Thymus (tissue), 11 donors: ENCODE measurements at regions not wholly inside any gene's neighbourhood (a gene's known extent, or its start where the extent isn't known, plus 50 kb on each side); places are given as distances from the start of the nearest gene placed in this dataset.

Experiments
- DNase-seq, 9 donors: peaks; one replicate each; pipeline ENCODE4 v3.0.0-alpha.2; 2013; ENCODE audit warnings: low spot score in 9 of 9, low read depth in 6 of 9, missing footprints in 1 of 9
- H3K27ac ChIP-seq, 2 donors: one replicate each; pipeline ENCODE4 v1.5.1; 2013; ENCODE audit warnings: control low read depth in 1 of 2, low read depth in 1 of 2, low read length in 1 of 2, mild to moderate bottlenecking in 1 of 2, moderate library complexity in 1 of 2
- H3K27me3 ChIP-seq, 2 donors: one replicate each; pipeline ENCODE4 v1.5.1; 2013; ENCODE audit warnings: low read length in 1 of 2; ENCODE audit not compliant: control insufficient read depth in 2 of 2, insufficient read depth in 1 of 2
- H3K36me3 ChIP-seq, 2 donors: one replicate each; pipeline ENCODE4 v1.5.1; 2013; ENCODE audit warnings: low read length in 1 of 2, mild to moderate bottlenecking in 1 of 2, moderate library complexity in 1 of 2; ENCODE audit not compliant: control insufficient read depth in 2 of 2, insufficient read depth in 2 of 2
- H3K4me1 ChIP-seq, 2 donors: one replicate each; pipeline ENCODE4 v1.5.1; 2013; ENCODE audit warnings: low read length in 2 of 2; ENCODE audit not compliant: control insufficient read depth in 2 of 2, insufficient read depth in 2 of 2
- H3K4me3 ChIP-seq, 2 donors: one replicate each; pipeline ENCODE4 v1.5.1; 2013; ENCODE audit warnings: low read length in 2 of 2, control low read depth in 1 of 2, mild to moderate bottlenecking in 1 of 2
- H3K9me3 ChIP-seq, 2 donors: one replicate each; pipeline ENCODE4 v1.5.1; 2013; ENCODE audit warnings: low read length in 1 of 2, mild to moderate bottlenecking in 1 of 2; ENCODE audit not compliant: control insufficient read depth in 2 of 2, insufficient read depth in 1 of 2
- WGBS: extraction: QIAGEN DNeasy Blood & Tissue Kit; methylation state at CpG from one replicate; pipeline ENCODE4 v1.1.7; 2013; 5-methylcytosine and 5-hydroxymethylcytosine counted together
- donor health status: healthy.

DNA sequence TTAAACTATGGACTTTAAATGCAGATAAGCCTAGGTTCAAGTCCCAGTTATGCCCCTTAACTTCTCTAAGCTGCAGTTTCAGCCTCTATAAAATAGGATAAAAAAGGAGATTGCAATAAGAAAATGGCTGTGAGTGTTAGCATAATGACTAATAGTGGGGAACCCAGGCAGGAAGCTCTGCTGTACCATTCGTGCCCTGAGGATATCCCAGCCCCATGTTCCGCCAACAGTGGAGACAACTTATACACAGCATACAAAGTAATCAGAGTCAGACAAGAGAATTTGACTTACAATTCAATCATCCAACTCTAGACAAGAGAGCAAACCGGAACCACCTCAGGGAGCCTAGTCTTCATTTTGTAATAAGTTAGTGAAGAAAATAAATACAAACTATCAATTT, 141.5 kb upstream of the FSTL4 start:
- Histone ChIP-seq H3K27ac (no peak overlapping the region), H3K9me3 (no peaks in the 10 kb centered on the region), H3K36me3 (no peaks in the 10 kb centered on the region), H3K27me3 (peaks cover 0 to 7% of the 10 kb centered on the region in 2 donors), H3K4me1 (no peaks in the 10 kb centered on the region), H3K4me3 (no peak overlapping the region)
- WGBS, result 70% methylated on average over 3 of the region's 3 CpGs
- DNase-seq, result no peak

DNA sequence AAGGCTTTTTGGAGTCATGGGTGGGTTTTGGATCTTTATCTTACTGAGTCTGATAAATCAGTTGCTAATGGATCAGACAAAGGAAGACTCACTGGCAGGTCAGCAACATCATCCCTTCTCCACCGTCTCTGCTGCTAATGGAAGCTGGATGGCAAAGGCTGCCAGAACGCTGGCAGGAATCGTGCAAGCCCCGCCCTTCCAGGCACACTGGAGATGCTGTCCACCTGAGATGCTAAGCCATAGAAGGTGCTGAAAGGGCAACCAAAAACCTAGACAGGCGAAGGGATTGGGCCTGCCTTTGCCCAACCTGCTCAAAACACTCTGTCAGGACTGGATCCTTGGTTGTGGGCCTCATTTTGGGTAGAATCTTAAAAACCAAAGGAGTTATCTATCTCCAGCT, 139.5 kb upstream of the FSTL4 start:
- WGBS, result 87% methylated on average over 5 of the region's 5 CpGs
- no peaks in the 10 kb centered on the region for H3K9me3 ChIP-seq
- no peak overlapping the region for H3K4me3 ChIP-seq
- no peaks in the 10 kb centered on the region for H3K4me1 ChIP-seq
- H3K27ac ChIP-seq, result no peak overlapping the region
- peaks cover 0 to 7% of the 10 kb centered on the region in 2 donors for H3K27me3 ChIP-seq
- no peaks in the 10 kb centered on the region for H3K36me3 ChIP-seq
- DNase-seq, result no peak

DNA sequence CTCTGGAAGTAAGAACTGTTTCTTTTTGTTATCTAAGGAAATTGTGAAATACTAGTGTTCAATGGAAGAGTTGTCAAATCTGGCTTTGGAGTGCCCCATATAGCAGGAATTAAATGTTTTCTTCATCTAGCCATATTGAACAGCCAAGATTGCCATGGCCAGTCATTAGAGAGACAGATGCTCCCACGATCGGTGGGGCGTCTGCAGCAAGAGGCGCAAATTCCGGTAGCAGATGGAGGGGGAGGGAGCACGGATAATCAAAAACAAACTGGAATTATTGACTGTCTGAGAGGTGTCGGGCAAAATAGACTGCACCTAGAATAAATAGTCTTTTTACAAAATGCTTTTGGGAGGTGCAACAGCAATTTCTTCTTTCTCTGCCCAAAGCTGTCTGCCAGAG, 139.1 kb upstream of the FSTL4 start:
- Histone ChIP-seq H3K27ac (no peak overlapping the region), H3K36me3 (no peaks in the 10 kb centered on the region), H3K4me1 (no peaks in the 10 kb centered on the region), H3K4me3 (no peak overlapping the region), H3K9me3 (no peaks in the 10 kb centered on the region), H3K27me3 (peaks cover 0 to 6% of the 10 kb centered on the region in 2 donors)
- no peak for DNase-seq
- 94% methylated on average over 7 of the region's 7 CpGs for WGBS

DNA sequence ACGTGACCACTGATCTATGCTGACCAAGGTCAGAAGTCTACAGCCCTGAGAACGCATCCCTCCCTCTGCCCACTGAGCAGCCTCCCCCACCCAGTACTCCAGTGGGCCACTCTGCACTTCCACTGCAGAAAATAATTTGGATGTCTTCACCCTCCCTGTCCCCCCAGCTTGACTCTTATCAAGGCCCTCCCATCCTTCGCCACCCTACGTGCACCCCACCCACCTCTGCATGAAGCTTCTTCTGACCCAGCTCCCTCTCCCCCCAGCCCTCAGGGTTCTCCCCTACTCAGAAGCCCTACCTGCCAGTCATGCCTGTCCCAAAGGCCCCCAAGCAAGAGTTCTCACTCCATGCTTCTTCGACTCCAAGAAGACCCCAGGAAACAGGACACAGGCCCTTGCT, 138.5 kb upstream of the FSTL4 start:
- no peaks in the 10 kb centered on the region for H3K4me1 ChIP-seq
- H3K27me3 ChIP-seq, result peaks cover 0 to 5% of the 10 kb centered on the region in 2 donors
- no peak overlapping the region for H3K4me3 ChIP-seq
- no peaks in the 10 kb centered on the region for H3K9me3 ChIP-seq
- H3K36me3 ChIP-seq, result no peaks in the 10 kb centered on the region
- no peak overlapping the region for H3K27ac ChIP-seq
- 96% methylated on average over 5 of the region's 5 CpGs for WGBS
- DNase-seq, result no peak

DNA sequence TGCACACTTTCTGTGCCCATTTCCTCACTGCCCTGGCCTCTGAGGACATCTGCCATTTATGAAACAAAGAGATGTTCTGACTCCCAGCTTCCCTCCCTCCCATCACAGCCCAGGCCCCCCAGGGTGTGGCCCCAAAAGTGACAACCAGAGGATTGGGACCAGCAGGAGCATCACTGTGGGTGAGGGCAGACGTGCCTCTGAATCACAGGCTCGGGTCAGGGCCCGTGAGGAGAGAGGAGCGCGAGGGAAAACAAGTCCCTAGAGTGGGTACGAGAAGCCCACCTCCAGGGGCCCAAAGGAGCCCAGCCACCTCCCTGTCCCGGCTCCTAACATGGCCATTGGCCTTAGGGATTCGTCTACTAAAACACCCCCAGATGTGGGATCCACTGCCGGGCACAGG, 138.0 kb upstream of the FSTL4 start:
- DNase-seq, result no peak
- H3K4me3 ChIP-seq, result no peak overlapping the region

DNA sequence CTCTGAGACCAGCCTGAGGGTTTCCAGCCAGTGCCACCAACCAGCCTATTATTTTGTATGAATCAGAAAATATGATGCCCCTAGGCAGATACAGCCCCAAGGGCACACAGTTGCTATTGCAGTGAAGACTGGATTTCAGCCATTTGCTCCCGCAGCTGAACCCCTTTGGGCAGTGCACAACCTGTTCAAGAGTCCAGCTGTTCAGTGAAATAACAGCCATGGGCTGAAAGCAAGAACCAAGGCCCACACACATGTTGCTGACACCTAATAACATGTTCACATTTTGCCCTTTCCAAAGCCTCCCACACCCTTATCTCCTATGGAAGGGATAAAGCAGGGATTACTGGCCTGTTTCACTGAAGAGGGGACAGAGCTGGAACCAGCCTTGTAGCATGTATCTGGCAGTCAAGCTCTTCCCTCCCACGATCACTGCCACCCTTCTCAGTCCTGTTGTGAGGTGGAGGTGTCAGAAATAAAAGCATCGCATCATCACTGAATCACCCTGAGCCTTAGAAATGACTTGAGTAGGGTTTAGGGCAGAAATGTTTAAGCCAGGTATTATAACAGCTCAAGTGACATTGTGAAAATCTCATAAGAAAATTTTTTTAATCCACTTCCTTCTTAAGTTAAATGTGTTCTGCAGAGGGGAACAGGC, 137.1 kb upstream of the FSTL4 start:
- Histone ChIP-seq H3K36me3 (no peaks in the 10 kb centered on the region), H3K27me3 (peaks cover 0 to 2% of the 10 kb centered on the region in 2 donors), H3K27ac (no peak overlapping the region), H3K4me3 (no peak overlapping the region), H3K9me3 (no peaks in the 10 kb centered on the region), H3K4me1 (no peaks in the 10 kb centered on the region)
- no peak for DNase-seq
- 96% methylated on average over 3 of the region's 3 CpGs for WGBS

More for the DNA sequence above, 138.0 kb upstream of the FSTL4 start:
- no peaks in the 10 kb centered on the region for H3K9me3 ChIP-seq
- peaks cover 0 to 5% of the 10 kb centered on the region in 2 donors for H3K27me3 ChIP-seq
- no peaks in the 10 kb centered on the region for H3K4me1 ChIP-seq
- 97% methylated on average over 9 of the region's 9 CpGs for WGBS
- no peaks in the 10 kb centered on the region for H3K36me3 ChIP-seq
- H3K27ac ChIP-seq, result no peak overlapping the region

DNA sequence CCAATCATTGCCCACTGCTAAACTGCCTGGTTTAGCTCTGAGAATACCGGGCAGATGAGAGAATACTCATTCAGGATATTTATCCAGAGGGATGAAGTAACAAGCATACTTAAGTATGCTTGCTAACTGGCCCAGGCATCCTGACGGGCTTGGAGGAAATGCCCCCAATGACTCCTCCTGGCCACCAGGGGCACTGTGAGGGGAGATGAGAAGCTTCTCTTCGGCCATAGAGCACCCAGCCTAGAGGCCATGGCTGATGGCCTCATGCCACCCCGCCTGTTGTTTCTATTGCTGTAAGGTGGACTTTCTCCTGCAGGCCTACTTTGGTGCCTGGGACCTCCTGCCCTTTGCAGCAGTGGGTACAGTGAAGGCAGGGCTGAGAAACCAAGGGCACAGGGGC, 134.5 kb upstream of the FSTL4 start:
- H3K27me3 ChIP-seq, result peaks cover 0 to 2% of the 10 kb centered on the region in 2 donors
- H3K27ac ChIP-seq, result no peak overlapping the region
- no peaks in the 10 kb centered on the region for H3K4me1 ChIP-seq
- 86% methylated on average over 4 of the region's 4 CpGs for WGBS
- no peak overlapping the region for H3K4me3 ChIP-seq
- H3K9me3 ChIP-seq, result no peaks in the 10 kb centered on the region
- DNase-seq, result no peak
- no peaks in the 10 kb centered on the region for H3K36me3 ChIP-seq

DNA sequence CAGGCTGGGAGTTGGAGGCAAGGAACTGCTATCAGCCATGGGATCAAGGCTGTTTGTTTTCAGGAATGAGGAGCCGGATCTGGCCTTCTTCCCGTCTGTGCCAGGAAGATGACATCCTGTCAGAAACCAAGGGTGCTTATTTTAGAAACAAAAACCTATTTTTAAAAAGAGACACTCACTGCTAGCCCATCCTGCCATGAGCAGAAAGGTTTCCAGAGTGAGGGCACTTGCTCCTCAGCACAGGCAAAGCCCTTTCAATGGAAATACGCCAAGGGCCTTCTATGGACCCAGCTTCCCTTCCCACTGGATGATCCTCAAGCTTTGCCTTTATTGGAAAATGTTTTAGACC, 132.6 kb upstream of the FSTL4 start:
- Histone ChIP-seq H3K36me3 (no peaks in the 10 kb centered on the region), H3K9me3 (no peaks in the 10 kb centered on the region), H3K4me3 (no peak overlapping the region), H3K27me3 (peaks cover 0 to 2% of the 10 kb centered on the region in 2 donors), H3K4me1 (no peaks in the 10 kb centered on the region), H3K27ac (no peak overlapping the region)
- DNase-seq, result no peak
- 78% methylated on average over 3 of the region's 3 CpGs for WGBS

DNA sequence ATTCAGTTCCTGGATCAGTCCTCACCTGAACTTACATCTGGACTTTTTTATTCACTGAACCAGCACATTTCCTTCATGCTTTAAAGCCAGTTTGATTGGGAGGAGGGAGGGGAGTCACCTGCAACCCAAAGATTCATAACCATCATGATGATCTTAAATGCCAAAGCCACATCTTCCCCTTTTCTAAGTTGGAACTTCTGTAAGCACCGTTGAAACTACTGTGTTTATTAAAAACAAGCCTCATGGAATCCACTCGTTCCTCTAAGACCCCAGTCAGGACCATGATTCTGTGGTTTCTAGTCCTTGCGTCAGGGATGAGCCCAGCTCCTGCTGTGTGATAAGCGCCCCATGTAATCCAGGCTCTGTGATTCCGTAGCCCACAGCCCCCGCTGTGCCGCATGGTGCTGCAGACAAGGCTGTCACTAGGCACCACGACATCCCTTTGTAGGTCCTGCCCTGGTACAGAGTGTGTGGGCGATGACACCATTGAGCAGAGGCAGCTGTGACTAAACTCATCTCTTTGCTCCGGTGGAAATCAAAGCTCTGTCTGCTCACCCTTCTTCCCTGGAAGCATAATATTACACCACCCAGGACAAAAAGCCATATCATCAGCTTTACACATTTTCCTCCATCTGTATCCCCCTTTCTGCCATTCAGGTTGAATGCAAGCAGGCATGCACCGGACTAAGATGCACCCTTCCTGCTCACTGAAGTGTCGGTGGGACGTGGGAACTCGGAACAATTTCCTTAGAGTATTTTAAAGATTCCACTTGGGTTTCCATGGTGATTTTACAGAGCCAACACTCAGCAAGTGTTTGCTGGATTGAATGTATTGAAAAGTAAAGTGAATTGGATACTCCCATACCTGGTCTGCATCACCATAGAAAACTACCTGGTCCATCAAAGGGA, 132.0 kb upstream of the FSTL4 start:
- Histone ChIP-seq H3K4me3 (no peak overlapping the region), H3K27ac (no peak overlapping the region), H3K4me1 (no peaks in the 10 kb centered on the region), H3K27me3 (peaks cover 0 to 2% of the 10 kb centered on the region in 2 donors), H3K9me3 (no peaks in the 10 kb centered on the region), H3K36me3 (no peaks in the 10 kb centered on the region)
- WGBS, result 66% methylated on average over 14 of the region's 14 CpGs
- DNase-seq, result peak in 1 of 9 donors; percentile 9
